SU-DHL-6 (cell line): ENCODE measurements at regions not wholly inside any gene's neighbourhood (a gene's known extent, or its start where the extent isn't known, plus 50 kb on each side); places are given as distances from the start of the nearest gene placed in this dataset.

ENCODE experiments used
- EZH2phosphoT487 ChIP-seq: fragments of 200-600 bp; sonication (generic), shearing (Covaris generic); conservative IDR thresholded peaks from 2 replicates; pipeline ENCODE4 v1.6.1; 2018; ENCODE audit warnings: mild to moderate bottlenecking, antibody characterized with exemption, low read length, moderate library complexity, mixed read lengths
- TF ChIP-seq, protein P1 (sequence below): fragments of 200-600 bp; sonication (generic); IDR thresholded peaks from one replicate; pipeline ENCODE4 v1.5.1; 2017; ENCODE audit warnings: antibody characterized with exemption, mild to moderate bottlenecking, low read length, moderate library complexity; ENCODE audit not compliant: insufficient read depth, poor library complexity, severe bottlenecking

DNA sequence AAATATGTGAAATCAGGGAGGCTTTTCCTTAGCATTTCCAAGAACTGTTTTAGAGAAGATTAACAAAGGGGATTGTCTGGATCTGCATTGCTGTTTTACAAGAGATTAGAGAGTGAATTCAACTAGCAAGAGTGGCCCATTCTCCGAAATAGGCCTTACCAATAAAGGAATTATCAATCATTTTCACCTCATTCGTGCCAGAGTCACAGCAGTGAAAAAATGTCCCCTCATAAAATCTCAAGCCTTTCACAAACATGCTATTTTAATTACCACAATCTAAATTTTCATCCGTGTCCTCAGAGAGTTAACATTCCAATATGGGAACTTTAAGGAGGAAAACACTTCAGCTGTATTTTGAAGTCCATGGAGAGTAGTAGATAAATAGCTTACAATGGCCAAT lies 979.6 kb downstream of the RPA4 start:
- TF ChIP-seq, protein P1, sequence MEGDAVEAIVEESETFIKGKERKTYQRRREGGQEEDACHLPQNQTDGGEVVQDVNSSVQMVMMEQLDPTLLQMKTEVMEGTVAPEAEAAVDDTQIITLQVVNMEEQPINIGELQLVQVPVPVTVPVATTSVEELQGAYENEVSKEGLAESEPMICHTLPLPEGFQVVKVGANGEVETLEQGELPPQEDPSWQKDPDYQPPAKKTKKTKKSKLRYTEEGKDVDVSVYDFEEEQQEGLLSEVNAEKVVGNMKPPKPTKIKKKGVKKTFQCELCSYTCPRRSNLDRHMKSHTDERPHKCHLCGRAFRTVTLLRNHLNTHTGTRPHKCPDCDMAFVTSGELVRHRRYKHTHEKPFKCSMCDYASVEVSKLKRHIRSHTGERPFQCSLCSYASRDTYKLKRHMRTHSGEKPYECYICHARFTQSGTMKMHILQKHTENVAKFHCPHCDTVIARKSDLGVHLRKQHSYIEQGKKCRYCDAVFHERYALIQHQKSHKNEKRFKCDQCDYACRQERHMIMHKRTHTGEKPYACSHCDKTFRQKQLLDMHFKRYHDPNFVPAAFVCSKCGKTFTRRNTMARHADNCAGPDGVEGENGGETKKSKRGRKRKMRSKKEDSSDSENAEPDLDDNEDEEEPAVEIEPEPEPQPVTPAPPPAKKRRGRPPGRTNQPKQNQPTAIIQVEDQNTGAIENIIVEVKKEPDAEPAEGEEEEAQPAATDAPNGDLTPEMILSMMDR, result no peak
- no peak for TF ChIP-seq EZH2phosphoT487
